ENCODE measurements at regions not wholly inside any gene's neighbourhood (a gene's known extent, or its start where the extent isn't known, plus 50 kb on each side); places are given as distances from the start of the nearest gene placed in this dataset.
A peak's percentile ranks its signal among the peaks of the same experiment; 100 is the strongest.

DNA sequence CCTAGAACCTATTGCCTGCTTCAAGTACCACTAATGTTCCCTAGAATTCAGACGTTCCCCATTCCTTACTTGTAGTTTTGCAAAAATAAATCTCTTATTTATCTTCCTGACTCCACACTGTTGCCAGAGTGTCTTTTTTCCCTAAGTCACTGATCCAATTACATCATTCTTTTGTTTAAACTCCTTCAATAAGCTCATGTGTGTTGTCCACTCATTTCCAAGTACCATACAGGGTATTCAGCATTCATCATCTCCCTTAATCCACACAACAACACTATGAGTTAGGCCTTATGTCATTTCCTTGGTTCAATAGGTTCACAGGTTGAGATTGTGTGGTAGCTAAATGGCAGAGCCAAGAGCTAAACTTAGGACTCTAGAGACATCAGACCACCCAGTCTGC is 119.9 kb upstream of the RHOBTB1 start:
- TF ChIP-seq, protein P1, sequence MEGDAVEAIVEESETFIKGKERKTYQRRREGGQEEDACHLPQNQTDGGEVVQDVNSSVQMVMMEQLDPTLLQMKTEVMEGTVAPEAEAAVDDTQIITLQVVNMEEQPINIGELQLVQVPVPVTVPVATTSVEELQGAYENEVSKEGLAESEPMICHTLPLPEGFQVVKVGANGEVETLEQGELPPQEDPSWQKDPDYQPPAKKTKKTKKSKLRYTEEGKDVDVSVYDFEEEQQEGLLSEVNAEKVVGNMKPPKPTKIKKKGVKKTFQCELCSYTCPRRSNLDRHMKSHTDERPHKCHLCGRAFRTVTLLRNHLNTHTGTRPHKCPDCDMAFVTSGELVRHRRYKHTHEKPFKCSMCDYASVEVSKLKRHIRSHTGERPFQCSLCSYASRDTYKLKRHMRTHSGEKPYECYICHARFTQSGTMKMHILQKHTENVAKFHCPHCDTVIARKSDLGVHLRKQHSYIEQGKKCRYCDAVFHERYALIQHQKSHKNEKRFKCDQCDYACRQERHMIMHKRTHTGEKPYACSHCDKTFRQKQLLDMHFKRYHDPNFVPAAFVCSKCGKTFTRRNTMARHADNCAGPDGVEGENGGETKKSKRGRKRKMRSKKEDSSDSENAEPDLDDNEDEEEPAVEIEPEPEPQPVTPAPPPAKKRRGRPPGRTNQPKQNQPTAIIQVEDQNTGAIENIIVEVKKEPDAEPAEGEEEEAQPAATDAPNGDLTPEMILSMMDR (conservative IDR thresholded peaks at IDR 0.05; ENCODE audit: low read length): no peak
- no peak for DNase-seq (ENCODE audit: low read depth)
- H3K4me3 ChIP-seq (ENCODE audit: low read length): no peak overlapping the region

DNA sequence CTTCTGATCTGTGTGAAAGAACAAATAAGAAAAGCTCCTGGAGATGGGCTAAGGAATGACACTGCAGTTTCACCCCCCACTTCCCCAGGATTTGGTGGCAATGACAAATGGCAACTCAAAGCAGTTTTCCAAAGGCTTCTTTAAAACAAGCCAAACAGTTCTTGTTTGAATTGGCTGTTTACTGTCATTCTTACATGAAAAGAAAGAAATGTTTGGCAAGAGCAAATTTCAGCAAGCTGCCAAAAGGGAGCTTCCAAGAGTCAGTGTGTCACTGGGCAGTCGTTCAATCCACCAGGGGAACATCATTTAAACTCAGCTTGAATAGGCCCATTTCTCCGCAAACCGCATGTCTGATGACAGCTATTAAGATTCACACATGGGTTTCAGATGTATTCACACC is 119.0 kb upstream of the RHOBTB1 start:
- TF ChIP-seq, protein P1 (conservative IDR thresholded peaks at IDR 0.05; ENCODE audit: low read length): no peak
- peak; percentile 62 for DNase-seq (ENCODE audit: low read depth)
- H3K4me3 ChIP-seq (ENCODE audit: low read length): no peak overlapping the region

DNA sequence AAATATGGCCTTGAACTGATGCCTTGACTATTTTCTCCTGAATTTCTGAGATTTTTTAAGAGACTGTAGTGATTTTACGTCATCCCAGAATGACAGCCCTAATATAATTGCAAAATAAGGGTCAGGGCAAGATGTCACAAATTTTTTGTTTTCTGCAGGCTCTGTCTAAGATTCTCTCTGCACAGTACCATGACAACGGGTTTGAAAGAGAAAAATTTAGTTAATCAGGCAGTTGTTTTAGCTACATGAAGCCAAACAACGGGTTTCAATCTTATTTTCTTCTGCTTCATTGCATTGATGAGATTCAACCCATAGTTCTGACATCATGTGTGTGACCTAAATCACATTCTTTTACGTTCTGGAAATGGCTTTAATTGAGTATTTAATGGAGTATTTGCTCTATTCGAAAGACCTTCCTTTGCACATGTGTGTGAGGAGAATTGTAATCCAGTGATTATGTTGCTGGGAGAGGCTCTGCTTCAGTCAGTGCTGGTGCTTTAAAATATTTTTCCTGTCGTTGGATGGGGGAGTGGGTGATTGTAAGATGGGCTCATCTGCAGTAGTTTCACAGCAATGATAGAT is 118.0 kb upstream of the RHOBTB1 start:
- no peak overlapping the region for H3K4me3 ChIP-seq (ENCODE audit: low read length)
- TF ChIP-seq, protein P1 (conservative IDR thresholded peaks at IDR 0.05; ENCODE audit: low read length): no peak
- no peak for DNase-seq (ENCODE audit: low read depth)

DNA sequence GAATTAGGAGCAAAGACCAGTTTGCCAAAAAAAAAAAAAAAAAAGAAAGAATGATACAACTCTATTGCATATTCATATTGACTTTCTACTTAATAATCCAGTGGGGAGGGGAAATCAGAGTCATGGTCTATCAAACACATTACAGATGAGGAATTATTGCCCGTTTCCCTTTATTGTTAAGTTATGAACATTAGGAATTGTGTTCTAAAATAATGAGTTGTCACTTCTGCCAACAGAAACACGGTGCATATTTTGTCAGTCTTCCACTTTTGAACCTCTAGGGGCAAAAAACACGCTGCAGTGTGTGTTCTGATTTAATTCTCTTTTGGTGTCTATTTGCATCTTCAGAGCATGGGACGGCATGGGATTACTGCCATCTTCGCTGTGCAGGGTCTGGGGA is 115.7 kb upstream of the RHOBTB1 start:
- no peak for DNase-seq (ENCODE audit: low read depth)
- TF ChIP-seq, protein P1 (conservative IDR thresholded peaks at IDR 0.05; ENCODE audit: low read length): no peak
- no peak overlapping the region for H3K4me3 ChIP-seq (ENCODE audit: low read length)

DNA sequence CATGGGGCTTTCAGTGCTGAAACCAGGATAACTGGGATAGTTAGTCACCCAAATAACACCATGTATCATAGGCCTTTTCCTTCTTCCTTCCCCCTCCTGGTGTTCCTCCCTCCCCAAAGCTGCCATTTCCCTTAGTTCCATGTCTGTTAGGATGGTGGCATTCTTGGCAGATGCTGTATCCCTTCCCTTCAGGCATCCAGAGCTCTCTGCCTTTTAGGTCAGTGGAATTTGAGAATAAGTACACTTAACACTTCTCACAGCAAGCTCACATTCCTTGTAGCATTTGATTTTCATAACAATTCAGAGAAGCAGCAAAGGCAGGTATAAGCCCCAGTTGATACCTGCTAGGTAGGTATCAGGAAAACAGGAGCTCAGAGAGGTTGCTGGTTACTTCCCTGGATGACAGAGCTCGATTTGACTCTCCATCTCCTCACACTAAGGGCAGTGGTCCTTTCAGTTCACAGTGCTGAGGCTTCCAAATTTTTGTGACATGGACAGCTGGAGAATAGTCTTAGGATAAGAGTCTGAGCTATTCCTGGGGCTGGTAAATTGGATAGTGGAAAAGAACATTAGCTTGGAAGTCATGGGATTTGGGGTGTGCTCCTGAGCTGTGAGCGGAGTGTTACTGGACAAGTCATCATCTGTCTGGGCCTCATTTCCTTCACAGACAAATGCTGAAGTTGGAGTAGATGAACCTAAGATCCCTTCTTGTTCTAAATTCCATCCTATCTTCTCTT is 108.7 kb upstream of the RHOBTB1 start:
- DNase-seq (ENCODE audit: low read depth): no peak
- no peak overlapping the region for H3K4me3 ChIP-seq (ENCODE audit: low read length)
- TF ChIP-seq, protein P1 (conservative IDR thresholded peaks at IDR 0.05; ENCODE audit: low read length): no peak

DNA sequence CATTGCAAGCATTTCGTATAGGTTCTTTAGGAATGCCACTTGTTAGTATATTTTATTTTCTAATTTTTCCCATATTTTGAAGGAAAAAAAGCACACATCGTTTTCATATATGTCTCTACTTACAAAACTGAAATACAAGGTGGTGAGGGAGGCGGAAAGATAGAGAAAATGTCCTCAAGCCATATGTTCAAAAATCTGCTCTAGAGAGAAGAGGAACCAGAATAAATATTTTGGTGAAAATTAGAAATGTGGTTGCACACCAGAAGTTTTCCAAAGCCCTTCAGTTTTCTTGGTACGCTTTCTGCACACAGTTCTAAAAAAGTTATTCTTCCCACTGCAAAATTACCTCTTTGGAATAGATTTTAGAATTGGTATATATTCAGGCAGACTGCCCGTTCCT is 107.4 kb upstream of the RHOBTB1 start:
- H3K4me3 ChIP-seq (ENCODE audit: low read length): no peak overlapping the region
- TF ChIP-seq, protein P1 (conservative IDR thresholded peaks at IDR 0.05; ENCODE audit: low read length): no peak
- DNase-seq (ENCODE audit: low read depth): no peak

DNA sequence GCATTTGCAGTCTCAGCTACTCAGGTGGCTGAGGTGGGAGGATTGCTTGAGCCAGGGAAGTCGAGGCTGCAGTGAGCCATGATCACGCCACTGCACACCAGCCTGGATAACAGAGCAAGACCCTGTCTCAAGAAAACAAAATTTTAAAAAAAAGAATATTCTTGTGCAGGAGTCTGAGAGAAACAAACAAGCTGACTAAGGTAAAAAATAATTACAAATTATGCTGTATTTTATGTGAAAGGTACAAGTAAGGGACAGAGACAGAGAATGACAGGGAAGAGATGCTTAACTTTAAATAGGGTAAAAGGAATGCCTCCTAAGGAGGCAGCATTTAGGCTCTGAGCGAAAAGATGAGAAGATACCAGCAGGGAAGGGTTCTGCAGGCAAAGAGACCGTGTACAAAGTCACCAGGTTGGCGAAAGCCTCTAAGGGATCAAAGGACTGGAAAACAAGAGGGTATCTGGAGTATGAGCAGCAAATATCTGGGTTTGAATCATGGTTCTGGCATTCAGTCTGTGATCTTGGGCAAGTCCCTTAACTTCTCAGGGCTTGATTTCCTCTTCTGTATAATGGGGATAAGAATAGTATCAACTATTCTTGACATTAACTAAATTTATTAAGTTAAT is 106.2 kb upstream of the RHOBTB1 start:
- TF ChIP-seq, protein P1 (conservative IDR thresholded peaks at IDR 0.05; ENCODE audit: low read length): no peak
- DNase-seq (ENCODE audit: low read depth): no peak
- H3K4me3 ChIP-seq (ENCODE audit: low read length): no peak overlapping the region

Measured in AG10803 (cell line).